Left kidney (tissue), 1 donor: ENCODE measurements at regions not wholly inside any gene's neighbourhood (a gene's known extent, or its start where the extent isn't known, plus 50 kb on each side); places are given as distances from the start of the nearest gene placed in this dataset.
"Not testable (repeated sequence)": the region's sequence is repeated elsewhere in the genome, so short reads cannot be mapped to it uniquely, and the experiment has no call there.

Experiments
- DNase-seq: peaks from one replicate; pipeline ENCODE4 v3.0.0-alpha.2; 2013

- DNase-seq: no peak
These were observed 569.2 kb downstream of the ZEB2 start for GRCh38 chr2:143950704-143951103.

GRCh38 chr2:143949121-143949848 lies 570.6 kb downstream of the ZEB2 start:
- no peak for DNase-seq

GRCh38 chr2:143948710-143949109 lies 571.2 kb downstream of the ZEB2 start:
- no peak for DNase-seq

GRCh38 chr2:143946436-143947391 lies 573.2 kb downstream of the ZEB2 start:
- DNase-seq: no peak

- no peak for DNase-seq
These were observed 577.4 kb downstream of the ZEB2 start for GRCh38 chr2:143942486-143942885.

- DNase-seq: no peak
These were observed 579.2 kb downstream of the ZEB2 start for GRCh38 chr2:143940720-143941119.

- no peak for DNase-seq
These were observed 580.1 kb downstream of the ZEB2 start for GRCh38 chr2:143939626-143940330.

- DNase-seq: no peak
These were observed 582.1 kb downstream of the ZEB2 start for GRCh38 chr2:143937723-143938350.

GRCh38 chr2:143936848-143937722 lies 582.8 kb downstream of the ZEB2 start:
- DNase-seq: no peak

- DNase-seq: no peak
These were observed 583.4 kb downstream of the ZEB2 start for GRCh38 chr2:143936538-143936847.

- DNase-seq: no peak
These were observed 584.5 kb downstream of the ZEB2 start for GRCh38 chr2:143935482-143935752.

GRCh38 chr2:143934626-143935481 lies 585.1 kb downstream of the ZEB2 start:
- DNase-seq: no peak

- DNase-seq: no peak
These were observed 585.9 kb downstream of the ZEB2 start for GRCh38 chr2:143933946-143934569.

- DNase-seq: no peak
These were observed 589.0 kb downstream of the ZEB2 start for GRCh38 chr2:143930891-143931290.

- peak; percentile 32 for DNase-seq
These were observed 591.3 kb downstream of the ZEB2 start for GRCh38 chr2:143928613-143929012.

GRCh38 chr2:143928184-143928583 lies 591.7 kb downstream of the ZEB2 start:
- no peak for DNase-seq

- DNase-seq: no peak
These were observed 593.2 kb downstream of the ZEB2 start for GRCh38 chr2:143926736-143927135.

- not testable (repeated sequence) for DNase-seq
These were observed 597.6 kb downstream of the ZEB2 start for GRCh38 chr2:143922261-143922830.

GRCh38 chr2:143918465-143918989 lies 601.4 kb downstream of the ZEB2 start:
- DNase-seq: no peak
